Fibroblast of the aortic adventitia (primary cell): ENCODE measurements at regions not wholly inside any gene's neighbourhood (a gene's known extent, or its start where the extent isn't known, plus 50 kb on each side); places are given as distances from the start of the nearest gene placed in this dataset.

ENCODE experiments used
- DNase-seq: peaks from one replicate; pipeline ENCODE4 v3.0.0-alpha.2; 2010; ENCODE audit warnings: low read depth
- H3K4me3 ChIP-seq: 2 replicates; pipeline ENCODE4 v1.5.1; 2011; ENCODE audit warnings: low read depth, mild to moderate bottlenecking, control low read depth, low read length, moderate library complexity
- CTCF ChIP-seq: IDR thresholded peaks from 2 replicates; pipeline ENCODE4 v1.5.1; 2011; ENCODE audit warnings: mild to moderate bottlenecking, low read length, control low read depth, inconsistent platforms; ENCODE audit not compliant: insufficient read depth

GRCh38 chr6:79842376-79843040 is 104.8 kb downstream of the ELOVL4 start:
- TF ChIP-seq CTCF: no peak

GRCh38 chr6:79841577-79842375 is 105.6 kb downstream of the ELOVL4 start:
- no peak overlapping the region for H3K4me3 ChIP-seq
- DNase-seq: no peak
- TF ChIP-seq CTCF: no peak

More at GRCh38 chr6:79842376-79843040, 104.8 kb downstream of the ELOVL4 start:
- DNase-seq: no peak
- no peak overlapping the region for H3K4me3 ChIP-seq

GRCh38 chr6:79838851-79839250 is 108.5 kb downstream of the ELOVL4 start:
- no peak for TF ChIP-seq CTCF
- DNase-seq: no peak

GRCh38 chr6:79833964-79834284 is 113.4 kb downstream of the ELOVL4 start:
- no peak for DNase-seq
- H3K4me3 ChIP-seq: no peak overlapping the region
- TF ChIP-seq CTCF: no peak

More at GRCh38 chr6:79838851-79839250, 108.5 kb downstream of the ELOVL4 start:
- H3K4me3 ChIP-seq: no peak overlapping the region

GRCh38 chr6:79833264-79833963 is 113.9 kb downstream of the ELOVL4 start:
- no peak overlapping the region for H3K4me3 ChIP-seq
- DNase-seq: no peak
- TF ChIP-seq CTCF: no peak

- TF ChIP-seq CTCF: no peak
- H3K4me3 ChIP-seq: no peak overlapping the region
- no peak for DNase-seq
Measured at GRCh38 chr6:79832723-79833122, 114.6 kb downstream of the ELOVL4 start.
